HG02981 (cell line): ENCODE measurements at regions not wholly inside any gene's neighbourhood (a gene's known extent, or its start where the extent isn't known, plus 50 kb on each side); places are given as distances from the start of the nearest gene placed in this dataset.

Source experiments
- ATAC-seq: cut with Tn5 transposase; IDR thresholded peaks from one replicate; pipeline ENCODE4 v1.9.1; 2021; ENCODE audit warnings: mild to moderate bottlenecking, moderate library complexity; ENCODE audit not compliant: unreplicated experiment

DNA sequence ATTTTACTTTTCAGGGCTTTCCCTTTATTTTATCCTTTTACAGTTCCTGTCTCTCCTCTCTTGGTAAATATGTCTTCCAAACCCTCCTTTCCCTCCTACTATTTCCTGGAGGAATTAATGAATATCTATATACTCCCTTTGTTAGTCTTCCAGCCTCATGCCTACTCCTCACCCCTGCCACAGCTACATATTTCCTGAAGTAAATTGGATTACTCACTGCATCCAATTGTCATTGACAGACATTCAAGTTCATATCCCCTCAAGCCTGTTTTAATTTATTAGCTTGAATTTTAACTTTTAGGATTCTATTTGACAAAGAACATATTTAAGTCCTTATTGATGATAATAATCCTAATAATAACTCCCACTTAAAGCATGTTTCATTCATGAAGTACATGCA lies 314.5 kb downstream of the TMEM161B start:
- ATAC-seq = no peak

GRCh38 chr5:87951661-87952060 lies 317.0 kb downstream of the TMEM161B start:
- no peak for ATAC-seq

- no peak for ATAC-seq
Measured at GRCh38 chr5:87949676-87950631, 318.7 kb downstream of the TMEM161B start.

- ATAC-seq = no peak
Measured at GRCh38 chr5:87948486-87948885, 320.2 kb downstream of the TMEM161B start.

GRCh38 chr5:87946271-87946670 lies 322.4 kb downstream of the TMEM161B start:
- no peak for ATAC-seq

GRCh38 chr5:87945286-87945650 lies 323.4 kb downstream of the TMEM161B start:
- no peak for ATAC-seq

DNA sequence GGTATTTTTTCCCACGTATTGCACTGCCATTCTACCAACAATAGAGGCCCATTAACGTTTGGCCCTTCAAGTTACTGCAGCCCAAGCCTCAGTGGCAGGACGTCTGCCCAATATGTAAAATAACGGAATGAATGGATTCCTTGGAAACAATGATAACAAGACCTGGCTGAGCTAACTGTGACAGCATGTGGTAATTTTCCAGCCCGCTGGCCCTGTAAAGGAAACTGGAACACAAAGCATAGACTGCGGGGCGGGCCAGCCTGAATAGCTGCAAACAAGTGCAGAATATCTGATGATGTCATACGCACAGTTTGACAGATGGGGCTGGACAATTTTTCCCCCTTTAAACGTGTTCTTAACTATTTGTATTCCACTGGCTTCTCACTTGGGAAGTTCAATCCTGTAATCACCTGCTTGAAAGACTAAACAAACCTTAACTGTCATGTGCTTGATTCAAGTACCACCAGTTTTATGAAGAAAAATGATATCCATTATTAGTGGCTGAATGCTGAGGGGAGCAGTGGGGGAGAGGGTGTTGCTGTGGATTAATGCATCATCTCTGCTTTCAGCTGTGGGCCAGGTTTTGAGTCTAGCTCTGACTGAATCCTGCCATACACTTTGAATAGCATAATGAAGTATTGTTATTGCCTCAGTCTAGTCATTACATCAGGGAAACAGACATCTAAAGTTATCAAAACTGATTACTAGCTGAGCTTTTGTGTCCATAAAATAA lies 323.9 kb downstream of the TMEM161B start:
- no peak for ATAC-seq

GRCh38 chr5:87940775-87941174 lies 327.9 kb downstream of the TMEM161B start:
- ATAC-seq = no peak

- no peak for ATAC-seq
Measured at GRCh38 chr5:87936667-87937066, 332.0 kb downstream of the TMEM161B start.

GRCh38 chr5:87924436-87924835 lies 344.2 kb downstream of the TMEM161B start:
- no peak for ATAC-seq

DNA sequence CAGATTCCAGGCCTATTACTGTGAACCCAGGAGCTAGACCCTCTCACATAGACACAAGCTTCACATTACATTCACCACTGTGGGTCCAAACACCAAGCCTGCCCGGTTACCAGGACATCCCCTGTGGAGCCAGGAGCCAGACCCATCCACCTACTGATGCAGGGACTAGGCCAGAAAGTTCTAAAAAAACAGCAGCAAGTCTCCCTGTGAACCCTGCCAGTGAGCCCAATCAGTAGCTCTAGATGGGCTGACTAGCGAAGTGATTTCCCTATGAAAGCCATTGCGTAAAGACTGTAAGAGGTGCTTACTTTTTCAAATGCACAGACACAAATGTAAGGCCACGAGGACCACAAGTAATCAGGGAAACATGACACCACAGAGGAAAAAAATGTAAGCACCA lies 352.3 kb downstream of the TMEM161B start:
- no peak for ATAC-seq

DNA sequence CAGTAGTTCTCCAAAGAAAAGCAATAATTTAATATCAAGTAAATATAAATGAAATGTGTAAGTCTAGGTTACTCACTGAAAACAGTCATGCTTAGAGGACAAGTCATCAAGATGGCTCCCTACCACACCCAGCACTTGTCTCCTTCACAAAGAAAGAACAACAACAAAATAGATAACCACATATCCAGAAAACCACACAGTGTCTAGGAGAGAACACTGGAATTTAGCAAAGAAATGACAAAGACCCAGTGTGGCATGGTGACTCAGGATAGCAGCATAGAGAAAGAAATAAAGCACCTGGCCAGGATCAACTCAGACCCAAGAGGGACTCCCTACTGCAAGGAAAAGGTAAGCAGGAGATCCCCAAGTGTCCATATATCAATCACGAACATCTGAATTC lies 356.2 kb downstream of the TMEM161B start:
- ATAC-seq = no peak

GRCh38 chr5:87909382-87909781 lies 359.3 kb downstream of the TMEM161B start:
- no peak for ATAC-seq

DNA sequence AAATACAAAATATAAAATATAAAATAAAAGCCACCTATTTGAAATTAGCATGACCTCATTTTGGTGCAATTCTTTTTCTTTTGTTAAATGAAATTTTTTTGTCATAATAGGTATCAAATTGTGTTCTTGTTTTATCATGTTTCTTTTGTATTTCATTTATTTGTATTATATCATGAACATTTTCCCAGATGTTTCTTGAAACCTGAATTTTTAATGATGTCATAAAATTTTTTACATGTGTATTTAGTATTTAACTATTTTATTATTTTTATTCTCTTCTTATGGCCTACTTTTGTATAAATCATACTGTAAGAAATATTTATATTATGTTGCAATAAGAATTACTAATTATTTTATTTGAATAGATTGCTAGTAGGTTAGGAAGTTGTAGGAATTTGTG lies 361.7 kb downstream of the TMEM161B start:
- ATAC-seq = no peak

- ATAC-seq = no peak
Measured at GRCh38 chr5:87900419-87900818, 368.2 kb downstream of the TMEM161B start.

- peak; percentile 63 for ATAC-seq
Measured at GRCh38 chr5:87899721-87900131, 368.9 kb downstream of the TMEM161B start.

- no peak for ATAC-seq
Measured at GRCh38 chr5:87899208-87899661, 369.4 kb downstream of the TMEM161B start.

DNA sequence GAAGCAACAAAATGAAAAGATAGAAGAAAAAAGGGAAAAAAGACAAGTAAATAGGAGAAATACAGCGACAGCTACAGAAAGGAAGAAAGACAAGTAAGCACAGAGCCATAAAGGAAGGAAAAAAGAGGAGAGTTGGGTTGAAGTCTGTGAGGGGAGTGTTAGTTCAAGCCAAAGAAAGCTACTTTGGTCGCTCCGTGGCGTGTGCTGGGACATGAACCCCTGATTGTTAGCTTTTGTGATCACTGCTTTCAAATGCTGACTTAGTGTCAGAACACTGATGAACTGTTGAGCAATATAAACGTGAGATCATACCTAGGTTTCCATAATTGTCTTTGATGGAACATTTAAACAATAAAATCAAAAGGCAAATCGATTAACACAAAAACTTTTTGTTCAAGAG lies 370.1 kb downstream of the TMEM161B start:
- ATAC-seq = no peak

GRCh38 chr5:87888139-87888538 lies 380.5 kb downstream of the TMEM161B start:
- no peak for ATAC-seq

DNA sequence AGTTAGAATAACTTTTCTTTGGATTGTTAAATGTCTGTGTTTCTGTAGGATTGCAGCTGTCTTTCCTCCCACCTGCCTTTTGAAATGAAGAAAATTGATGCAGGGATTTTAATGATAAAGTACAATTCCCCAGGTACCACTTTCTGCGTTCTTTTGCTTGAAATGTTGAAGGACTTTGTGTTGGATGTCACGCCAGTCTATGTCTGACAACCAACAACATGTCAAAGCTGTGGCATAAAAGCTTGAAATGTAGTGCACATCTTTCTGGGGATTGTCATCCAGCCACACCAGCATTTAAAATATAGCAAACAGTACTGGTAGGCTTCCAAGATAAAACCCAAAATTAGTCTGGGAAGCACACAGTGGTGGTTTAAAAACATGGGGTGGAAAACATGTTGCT lies 381.4 kb downstream of the TMEM161B start:
- ATAC-seq = no peak

DNA sequence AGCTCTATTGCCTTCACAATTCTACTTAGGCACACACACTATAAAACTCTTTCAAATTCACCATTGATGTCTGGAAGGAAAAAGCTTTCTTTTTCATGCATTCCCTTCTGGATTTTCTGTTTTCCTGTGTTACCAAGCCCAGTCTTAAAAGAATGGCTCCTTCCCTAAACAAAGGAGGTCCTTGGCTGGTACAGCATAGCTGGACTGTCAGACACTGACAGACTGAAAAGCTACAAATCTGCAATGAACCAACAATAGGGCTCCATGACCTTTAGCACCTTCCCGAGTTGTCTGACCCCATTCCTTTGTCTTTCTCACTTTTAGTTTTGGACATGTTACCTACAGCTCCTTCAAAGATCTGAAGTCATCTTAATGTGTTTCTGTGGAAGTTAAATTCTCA lies 382.5 kb downstream of the TMEM161B start:
- no peak for ATAC-seq

- no peak for ATAC-seq
Measured at GRCh38 chr5:87885758-87886157, 382.9 kb downstream of the TMEM161B start.
